ENCODE measurements at regions not wholly inside any gene's neighbourhood (a gene's known extent, or its start where the extent isn't known, plus 50 kb on each side); places are given as distances from the start of the nearest gene placed in this dataset.

DNA sequence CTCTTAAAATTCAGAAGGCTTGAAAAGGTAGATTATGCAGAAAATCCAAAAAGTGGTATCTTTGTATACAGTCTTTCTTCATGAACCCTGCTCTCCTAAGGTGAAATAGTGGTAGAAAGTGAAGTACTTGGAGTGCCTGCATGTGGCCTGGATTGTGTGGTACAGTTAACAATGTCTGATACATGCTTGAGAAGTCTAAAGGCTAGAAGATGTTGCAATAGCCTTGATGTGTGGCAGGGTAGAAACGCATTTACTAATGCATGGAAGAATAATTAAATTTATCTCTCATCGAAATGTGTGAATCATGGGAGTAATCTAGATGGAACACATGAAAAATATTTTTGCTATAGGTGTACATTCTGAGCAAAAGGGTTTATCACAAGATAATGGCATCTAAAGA lies 1632.3 kb upstream of the B3GALT2 start:
- TF ChIP-seq, protein P1, sequence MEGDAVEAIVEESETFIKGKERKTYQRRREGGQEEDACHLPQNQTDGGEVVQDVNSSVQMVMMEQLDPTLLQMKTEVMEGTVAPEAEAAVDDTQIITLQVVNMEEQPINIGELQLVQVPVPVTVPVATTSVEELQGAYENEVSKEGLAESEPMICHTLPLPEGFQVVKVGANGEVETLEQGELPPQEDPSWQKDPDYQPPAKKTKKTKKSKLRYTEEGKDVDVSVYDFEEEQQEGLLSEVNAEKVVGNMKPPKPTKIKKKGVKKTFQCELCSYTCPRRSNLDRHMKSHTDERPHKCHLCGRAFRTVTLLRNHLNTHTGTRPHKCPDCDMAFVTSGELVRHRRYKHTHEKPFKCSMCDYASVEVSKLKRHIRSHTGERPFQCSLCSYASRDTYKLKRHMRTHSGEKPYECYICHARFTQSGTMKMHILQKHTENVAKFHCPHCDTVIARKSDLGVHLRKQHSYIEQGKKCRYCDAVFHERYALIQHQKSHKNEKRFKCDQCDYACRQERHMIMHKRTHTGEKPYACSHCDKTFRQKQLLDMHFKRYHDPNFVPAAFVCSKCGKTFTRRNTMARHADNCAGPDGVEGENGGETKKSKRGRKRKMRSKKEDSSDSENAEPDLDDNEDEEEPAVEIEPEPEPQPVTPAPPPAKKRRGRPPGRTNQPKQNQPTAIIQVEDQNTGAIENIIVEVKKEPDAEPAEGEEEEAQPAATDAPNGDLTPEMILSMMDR (IDR thresholded peaks at IDR 0.05; ENCODE audit: poor library complexity) = no peak
- TF ChIP-seq EZH2 (IDR thresholded peaks at IDR 0.05; ENCODE audit: borderline replicate concordance) (no peak), EZH2phosphoT487 (IDR thresholded peaks at IDR 0.05; ENCODE audit: low read depth, severe bottlenecking, unreplicated experiment) (no peak)
